ENCODE measurements at regions not wholly inside any gene's neighbourhood (a gene's known extent, or its start where the extent isn't known, plus 50 kb on each side); places are given as distances from the start of the nearest gene placed in this dataset.
"Not testable (repeated sequence)": the region's sequence is repeated elsewhere in the genome, so short reads cannot be mapped to it uniquely, and the experiment has no call there.

DNA sequence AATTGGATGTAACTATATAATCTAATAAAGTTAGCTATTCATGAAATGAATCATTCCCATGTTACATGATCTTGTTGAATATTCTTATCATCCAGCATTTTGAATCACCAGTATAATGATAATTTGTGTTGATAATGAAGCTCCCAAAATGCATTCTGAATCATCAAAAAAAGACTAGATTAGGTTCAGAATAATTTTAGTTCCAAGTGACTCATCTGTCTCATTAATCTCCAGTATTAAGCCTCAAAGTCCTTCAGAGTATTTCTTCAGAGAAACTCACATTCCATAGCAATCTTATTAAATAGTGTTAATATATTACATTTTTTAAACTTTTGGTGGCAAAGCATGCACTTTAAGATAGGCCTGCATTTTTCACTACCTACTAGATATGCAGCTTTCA is 207.5 kb downstream of the SLITRK5 start:
- DNase-seq = no peak

DNA sequence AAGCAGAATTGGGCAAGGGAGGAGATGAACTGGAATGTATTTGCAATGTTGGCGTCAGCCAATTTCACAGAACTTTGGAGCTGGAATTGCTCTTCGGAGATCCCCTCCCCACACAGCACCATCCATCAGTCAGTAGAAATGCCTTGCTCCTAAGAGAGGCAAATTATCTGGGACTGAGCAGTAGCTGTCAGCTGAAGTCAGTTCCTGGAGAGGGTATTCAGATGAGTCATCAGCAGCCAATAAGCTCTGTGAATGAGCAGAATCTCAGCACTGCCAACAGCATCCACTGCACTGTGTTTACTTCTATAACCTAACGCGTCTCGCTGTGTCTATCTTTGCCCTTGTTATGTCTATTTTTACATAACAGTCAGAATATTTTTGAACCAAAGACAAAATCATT is 213.7 kb downstream of the SLITRK5 start:
- DNase-seq = no peak

DNA sequence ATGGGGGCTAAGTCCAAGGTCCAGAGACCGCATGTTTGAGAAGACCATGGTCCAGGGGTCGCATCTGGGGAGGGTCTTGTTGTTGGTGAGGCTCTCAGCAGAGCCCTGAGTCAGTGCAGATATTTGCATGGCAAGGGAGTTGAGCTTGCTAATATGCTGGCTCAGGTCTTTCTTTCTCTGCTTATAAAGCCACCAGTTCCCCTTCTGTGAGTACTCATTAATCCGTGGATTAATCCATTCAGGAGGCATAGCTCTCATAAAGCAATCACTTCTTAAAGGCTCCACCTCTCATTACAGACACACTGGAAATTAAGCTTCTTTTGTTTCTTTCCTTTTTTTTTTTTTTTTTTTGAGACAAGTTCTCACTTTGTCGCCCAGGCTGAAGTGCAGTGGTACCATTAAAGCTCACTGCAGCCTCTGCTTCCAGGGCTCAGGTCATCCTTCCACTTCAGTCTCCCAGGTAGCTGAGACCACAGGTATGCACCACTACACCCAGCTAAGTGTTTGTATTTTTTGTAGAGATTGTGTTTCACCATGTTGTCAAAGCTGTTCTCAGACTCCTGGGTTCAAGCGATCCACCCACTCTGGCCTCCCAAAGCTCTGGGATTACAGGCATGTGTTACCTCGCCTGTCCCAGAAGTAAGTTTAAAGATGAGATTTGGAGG is 216.4 kb downstream of the SLITRK5 start:
- no peak for DNase-seq

GRCh38 chr13:87889254-87889653 is 218.1 kb downstream of the SLITRK5 start:
- DNase-seq = no peak

- DNase-seq = no peak
Measured at GRCh38 chr13:87893186-87893585, 222.0 kb downstream of the SLITRK5 start.

DNA sequence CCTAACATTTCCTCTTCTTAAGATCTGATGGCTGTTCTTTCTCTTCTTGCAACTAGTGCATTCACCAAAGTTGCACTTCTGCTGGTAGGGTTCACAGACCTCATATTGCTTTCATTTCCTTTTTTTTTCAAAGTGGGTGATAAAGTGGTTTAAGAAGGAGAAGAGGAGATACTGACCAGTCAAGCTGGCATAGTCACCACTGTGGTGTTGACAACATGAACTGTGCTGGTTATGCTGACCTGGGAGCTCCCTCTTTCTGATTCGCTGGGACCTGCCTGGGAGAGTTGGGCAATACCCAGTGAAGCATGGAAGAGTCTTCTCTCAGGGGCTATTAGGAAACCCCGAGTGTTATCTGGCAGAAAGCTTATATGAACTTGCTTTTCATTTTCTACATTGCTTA is 222.9 kb downstream of the SLITRK5 start:
- DNase-seq = no peak

DNA sequence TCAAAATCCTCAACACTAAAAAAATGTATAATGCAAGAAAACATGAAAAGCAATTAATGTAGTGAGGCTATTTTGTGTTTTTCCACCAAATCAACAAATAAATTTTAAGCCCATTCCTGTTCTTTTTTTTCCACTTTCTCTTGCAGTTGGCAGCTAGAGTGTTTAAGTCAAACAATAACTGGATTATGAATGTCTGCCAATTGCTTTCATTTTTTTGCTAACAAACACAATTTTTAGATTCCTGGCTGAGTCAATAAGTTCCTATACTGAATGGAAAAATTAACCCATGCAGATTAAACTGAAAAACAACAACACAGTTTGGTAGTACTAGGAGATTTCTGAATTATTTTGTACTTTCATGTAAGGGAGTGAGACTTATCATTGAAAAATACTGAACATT is 232.4 kb downstream of the SLITRK5 start:
- no peak for DNase-seq

GRCh38 chr13:87906411-87906810 is 235.2 kb downstream of the SLITRK5 start:
- DNase-seq = no peak

DNA sequence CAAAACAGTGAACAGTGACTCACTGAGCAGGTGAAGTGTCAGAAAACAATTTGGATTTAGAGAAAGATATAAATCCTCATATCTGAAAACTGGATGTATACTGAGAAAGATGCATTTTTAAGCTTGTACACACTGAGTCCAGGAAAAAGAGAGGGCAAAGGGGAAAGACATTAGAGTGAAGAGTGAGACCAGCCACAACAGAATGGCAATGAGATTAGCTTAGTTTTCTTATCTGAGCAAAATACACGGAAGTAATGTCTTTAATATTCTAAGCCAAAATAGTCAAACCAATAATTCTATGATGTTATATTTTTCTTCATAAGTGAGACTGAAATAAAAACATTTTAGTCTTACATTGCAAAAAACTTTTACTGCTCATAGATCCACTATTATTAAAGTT is 236.0 kb downstream of the SLITRK5 start:
- DNase-seq = no peak

GRCh38 chr13:87919956-87920355 is 248.8 kb downstream of the SLITRK5 start:
- DNase-seq = no peak

GRCh38 chr13:87923753-87924152 is 252.6 kb downstream of the SLITRK5 start:
- DNase-seq = peak; percentile 24

- DNase-seq = no peak
Measured at GRCh38 chr13:87925006-87925405, 253.8 kb downstream of the SLITRK5 start.

- no peak for DNase-seq
Measured at GRCh38 chr13:87940776-87941175, 269.6 kb downstream of the SLITRK5 start.

GRCh38 chr13:87941226-87941625 is 270.1 kb downstream of the SLITRK5 start:
- no peak for DNase-seq

- DNase-seq = no peak
Measured at GRCh38 chr13:87942205-87942604, 271.0 kb downstream of the SLITRK5 start.

GRCh38 chr13:87944038-87944437 is 272.9 kb downstream of the SLITRK5 start:
- no peak for DNase-seq

GRCh38 chr13:87952377-87952776 is 281.2 kb downstream of the SLITRK5 start:
- no peak for DNase-seq

DNA sequence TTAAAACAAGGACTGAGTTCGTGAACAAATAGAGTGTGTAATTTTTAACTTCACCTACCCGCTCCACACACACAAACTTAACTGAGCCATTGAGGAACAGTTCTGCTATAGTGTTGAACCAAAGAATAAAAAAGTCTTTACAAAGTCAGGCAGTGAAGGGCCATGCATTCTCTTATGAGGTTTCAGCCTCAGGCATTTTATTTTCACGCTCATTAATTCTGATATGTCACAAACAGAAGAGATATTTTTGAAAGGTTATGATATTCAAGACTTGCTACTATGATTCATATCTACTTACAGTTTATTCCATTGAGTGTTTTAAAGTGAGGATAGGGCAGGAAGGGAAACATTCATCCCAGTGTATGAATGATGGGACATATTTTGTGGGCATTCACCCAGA is 282.2 kb downstream of the SLITRK5 start:
- DNase-seq = no peak

DNA sequence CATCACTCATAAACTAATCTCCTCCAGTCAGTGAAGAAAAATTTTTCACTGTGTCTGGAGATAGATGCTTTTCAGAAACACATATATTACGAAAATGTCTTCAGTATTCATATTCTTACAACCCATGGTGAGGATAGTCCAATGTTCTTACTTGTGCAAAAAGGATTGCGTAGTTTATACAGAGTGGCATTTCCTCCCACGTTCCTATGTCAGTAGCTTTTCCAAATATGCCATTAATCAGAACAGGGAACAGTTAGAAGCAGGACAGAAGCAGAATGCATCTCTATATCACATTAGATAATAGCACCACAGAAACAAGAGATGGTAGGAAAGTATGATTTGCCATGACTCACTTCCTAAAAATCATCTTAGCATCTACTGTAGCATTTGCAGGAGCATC is 282.9 kb downstream of the SLITRK5 start:
- no peak for DNase-seq

DNA sequence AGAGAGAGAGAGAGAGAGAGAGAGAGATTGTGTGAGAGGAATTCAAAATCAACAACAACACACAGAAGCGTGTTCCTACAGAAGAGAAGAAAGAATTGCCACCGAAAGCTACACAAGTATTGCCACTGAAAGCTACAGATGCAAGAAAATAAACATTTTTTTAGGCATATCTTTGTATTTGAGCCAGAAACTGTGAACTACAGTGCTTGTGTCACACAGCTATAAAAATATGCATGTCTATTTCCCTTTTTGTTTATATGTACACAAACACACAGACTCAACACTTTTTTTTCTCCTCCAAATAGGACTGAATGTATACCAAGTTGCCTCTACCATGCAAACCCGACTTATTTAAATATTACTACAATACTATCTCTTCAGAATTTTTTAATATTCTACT is 290.4 kb downstream of the SLITRK5 start:
- no peak for DNase-seq

DNA sequence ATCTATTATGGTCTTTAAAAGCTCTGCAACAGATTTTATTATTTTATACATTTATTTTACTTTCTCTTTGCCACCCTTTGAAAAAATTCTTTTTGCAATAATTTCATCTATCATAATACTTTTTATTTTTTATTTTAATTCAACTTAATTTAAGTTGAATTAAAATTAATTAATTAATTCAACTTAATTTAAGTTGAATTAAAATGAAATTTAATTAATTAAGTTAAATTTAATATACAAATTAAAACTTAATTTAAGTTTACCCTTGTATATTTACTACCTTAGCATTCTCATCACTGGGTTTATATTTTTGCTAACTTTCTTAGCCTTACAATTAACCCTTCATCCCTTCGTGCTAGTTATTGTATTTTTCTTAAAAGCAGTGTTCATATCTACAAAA is 301.4 kb downstream of the SLITRK5 start:
- no peak for DNase-seq

- no peak for DNase-seq
Measured at GRCh38 chr13:87975035-87975434, 303.9 kb downstream of the SLITRK5 start.

GRCh38 chr13:87976650-87977049 is 305.5 kb downstream of the SLITRK5 start:
- not testable (repeated sequence) for DNase-seq

DNA sequence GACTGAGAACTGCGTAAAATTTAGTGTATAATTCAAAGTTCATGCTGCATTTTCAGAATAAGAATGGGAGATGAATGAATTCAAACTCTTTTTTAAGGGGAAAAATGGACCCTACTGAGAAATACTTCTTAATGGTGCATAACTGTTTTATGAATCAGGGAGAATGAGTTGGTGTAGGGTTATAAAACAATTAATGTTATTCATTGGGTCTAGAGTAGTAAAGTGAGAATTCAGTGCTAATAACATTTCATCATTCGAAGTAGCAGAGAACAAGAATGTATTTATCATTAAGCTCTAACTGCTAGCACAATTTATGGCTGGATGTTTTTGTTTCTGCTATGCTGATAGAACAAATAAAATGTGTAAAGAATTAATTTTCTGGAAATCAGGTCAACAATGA is 310.2 kb downstream of the SLITRK5 start:
- DNase-seq = no peak

DNA sequence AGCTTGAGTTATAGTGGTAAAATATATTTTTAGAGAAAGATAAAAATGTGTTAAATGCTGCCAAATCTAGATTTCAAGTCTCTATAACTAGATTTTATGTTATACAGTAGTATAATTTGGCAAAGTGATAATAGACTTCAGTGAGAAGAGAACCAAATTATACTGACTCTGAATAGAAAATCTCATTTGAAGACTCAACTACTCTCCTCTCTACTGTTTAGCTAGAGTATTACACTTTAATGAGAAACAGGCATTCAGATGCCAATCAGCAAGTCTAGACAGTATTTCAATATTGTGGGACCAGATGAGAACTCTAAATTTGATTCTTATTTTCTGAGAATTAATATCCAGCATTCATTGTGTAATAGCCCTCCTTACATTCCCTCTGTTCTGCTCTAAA is 311.2 kb downstream of the SLITRK5 start:
- DNase-seq = no peak
